GM19025 (cell line): ENCODE measurements at regions not wholly inside any gene's neighbourhood (a gene's known extent, or its start where the extent isn't known, plus 50 kb on each side); places are given as distances from the start of the nearest gene placed in this dataset.

ENCODE experiments used
- ATAC-seq: cut with Tn5 transposase; IDR thresholded peaks from one replicate; pipeline ENCODE4 v1.9.1; 2021; ENCODE audit warnings: mild to moderate bottlenecking, low read depth, moderate library complexity; ENCODE audit not compliant: unreplicated experiment

GRCh38 chr1:229949500-229949899 is 117.5 kb upstream of the GALNT2 start:
- no peak for ATAC-seq

- no peak for ATAC-seq
Measured at GRCh38 chr1:229950020-229950419, 117.0 kb upstream of the GALNT2 start.

- no peak for ATAC-seq
Measured at GRCh38 chr1:229950908-229951307, 116.1 kb upstream of the GALNT2 start.

GRCh38 chr1:229951856-229952534 is 115.0 kb upstream of the GALNT2 start:
- ATAC-seq, result no peak

GRCh38 chr1:229952670-229953520 is 114.1 kb upstream of the GALNT2 start:
- no peak for ATAC-seq

- no peak for ATAC-seq
Measured at GRCh38 chr1:229953736-229954326, 113.2 kb upstream of the GALNT2 start.

GRCh38 chr1:229964281-229964680 is 102.8 kb upstream of the GALNT2 start:
- no peak for ATAC-seq

GRCh38 chr1:229970714-229971113 is 96.3 kb upstream of the GALNT2 start:
- ATAC-seq, result no peak

- no peak for ATAC-seq
Measured at GRCh38 chr1:229971141-229971540, 95.9 kb upstream of the GALNT2 start.

GRCh38 chr1:229972600-229973296 is 94.3 kb upstream of the GALNT2 start:
- no peak for ATAC-seq

GRCh38 chr1:229973297-229973612 is 93.8 kb upstream of the GALNT2 start:
- ATAC-seq, result no peak

- no peak for ATAC-seq
Measured at GRCh38 chr1:229975047-229975446, 92.0 kb upstream of the GALNT2 start.

- ATAC-seq, result no peak
Measured at GRCh38 chr1:229980009-229980408, 87.0 kb upstream of the GALNT2 start.

- no peak for ATAC-seq
Measured at GRCh38 chr1:229981736-229982135, 85.3 kb upstream of the GALNT2 start.

- no peak for ATAC-seq
Measured at GRCh38 chr1:229984310-229984991, 82.6 kb upstream of the GALNT2 start.

GRCh38 chr1:229984992-229985612 is 81.9 kb upstream of the GALNT2 start:
- ATAC-seq, result no peak

GRCh38 chr1:229985613-229986010 is 81.4 kb upstream of the GALNT2 start:
- no peak for ATAC-seq

GRCh38 chr1:229986737-229987337 is 80.2 kb upstream of the GALNT2 start:
- no peak for ATAC-seq

- ATAC-seq, result no peak
Measured at GRCh38 chr1:229987953-229988352, 79.1 kb upstream of the GALNT2 start.

- no peak for ATAC-seq
Measured at GRCh38 chr1:229988534-229988933, 78.5 kb upstream of the GALNT2 start.
